Aorta (tissue), 5 donors: ENCODE measurements at regions not wholly inside any gene's neighbourhood (a gene's known extent, or its start where the extent isn't known, plus 50 kb on each side); places are given as distances from the start of the nearest gene placed in this dataset.

Experiments
- ATAC-seq: fragments of 200-7000 bp; cut with Tn5 transposase; one replicate; pipeline ENCODE4 v1.9.1; 2022; ENCODE audit warnings: moderate library complexity; ENCODE audit not compliant: low FRiP score
- DNase-seq, 2 donors: peaks; one replicate each; pipeline ENCODE4 v3.0.0-alpha.2; 2020
- H3K27ac ChIP-seq, 2 donors: one replicate each; pipeline ENCODE4 v1.5.1; 2013; ENCODE audit warnings: low read length in 2 of 2, mild to moderate bottlenecking in 2 of 2, moderate library complexity in 2 of 2, control low read depth in 1 of 2, inconsistent platforms in 1 of 2, low read depth in 1 of 2
- H3K27me3 ChIP-seq, 2 donors: one replicate each; pipeline ENCODE4 v1.6.1; 2013; ENCODE audit warnings: control low read depth in 1 of 2, low read length in 1 of 2, mild to moderate bottlenecking in 1 of 2, moderate library complexity in 1 of 2; ENCODE audit not compliant: insufficient read depth in 2 of 2, control insufficient read depth in 1 of 2
- H3K36me3 ChIP-seq, 2 donors: one replicate each; pipeline ENCODE4 v1.6.1; 2013; ENCODE audit warnings: control low read depth in 1 of 2, low read length in 1 of 2, mild to moderate bottlenecking in 1 of 2; ENCODE audit not compliant: insufficient read depth in 2 of 2, control insufficient read depth in 1 of 2
- H3K4me1 ChIP-seq, 2 donors: one replicate each; pipeline ENCODE4 v1.6.1; 2013; ENCODE audit warnings: low read length in 2 of 2, control low read depth in 1 of 2, mild to moderate bottlenecking in 1 of 2, moderate library complexity in 1 of 2; ENCODE audit not compliant: insufficient read depth in 2 of 2, control insufficient read depth in 1 of 2
- H3K4me3 ChIP-seq, 2 donors: one replicate each; pipeline ENCODE4 v1.5.1; 2013; ENCODE audit warnings: low read length in 2 of 2, control low read depth in 1 of 2, mild to moderate bottlenecking in 1 of 2
- H3K9me3 ChIP-seq: one replicate; pipeline ENCODE4 v1.6.1; 2013; ENCODE audit warnings: mild to moderate bottlenecking, low read length; ENCODE audit not compliant: control insufficient read depth
- WGBS, 2 donors: extraction: QIAGEN DNeasy Blood & Tissue Kit; methylation state at CpG; one replicate each; pipeline ENCODE4 v1.1.7; 2013; 5-methylcytosine and 5-hydroxymethylcytosine counted together
- intact Hi-C, 2 donors: fragments of 100-400 bp; cut with DNase I; formaldehyde crosslinking; loops; one replicate each; pipeline versions ENCODE4 v1.14.2 to v1.15.0; 2022
- donor health status: healthy with polysubstance abuse.
- donor health status: Bipolar disorder and iron deficiency.
- donor health status: DM: no; HTN: no; CAD: no.
- donor health status: DM: no; HTN: no; CAD: no.
- donor health status: DM: yes; HTN: yes; CAD: no.

GRCh38 chr21:32889596-32889995, 118.0 kb upstream of the PAXBP1 start:
- WGBS, 2 donors, result 71 to 81% methylated on average over 3 of the region's 3 CpGs
- DNase-seq, result no peak
- H3K4me1 ChIP-seq, result no peaks in the 10 kb centered on the region
- no peaks in the 10 kb centered on the region for H3K27me3 ChIP-seq
- intact Hi-C loops, result no loop called here
- H3K36me3 ChIP-seq, result no peaks in the 10 kb centered on the region
- no peak overlapping the region for H3K4me3 ChIP-seq
- no peak for ATAC-seq
- H3K9me3 ChIP-seq, result no peaks in the 10 kb centered on the region
- H3K27ac ChIP-seq, result no peak overlapping the region

GRCh38 chr21:32894321-32894720, 122.8 kb upstream of the PAXBP1 start:
- ATAC-seq (no peak), DNase-seq (no peak)
- H3K4me3 ChIP-seq, result no peak overlapping the region
- no peaks in the 10 kb centered on the region for H3K36me3 ChIP-seq
- intact Hi-C loops, result no loop called here
- H3K9me3 ChIP-seq, result no peaks in the 10 kb centered on the region
- H3K27me3 ChIP-seq, result no peaks in the 10 kb centered on the region
- no peaks in the 10 kb centered on the region for H3K4me1 ChIP-seq
- no peak overlapping the region for H3K27ac ChIP-seq

DNA sequence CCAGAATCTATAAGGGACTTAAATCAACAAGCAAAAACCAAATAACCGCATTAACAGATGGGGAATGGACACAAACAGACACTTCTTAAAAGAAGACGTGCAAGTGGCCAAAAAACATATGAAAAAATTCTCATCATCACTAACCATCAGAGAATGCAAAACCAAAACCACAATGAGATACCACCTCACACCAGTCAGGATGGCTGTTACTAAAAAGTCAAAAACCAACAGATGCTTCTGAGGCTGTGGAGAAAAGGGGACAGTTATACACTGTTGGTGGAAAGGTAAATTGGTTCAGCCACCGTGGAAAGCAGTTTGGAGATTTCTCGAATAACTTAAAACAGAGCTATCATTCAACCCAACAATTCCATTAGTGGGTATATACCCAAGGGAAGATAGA, 124.9 kb upstream of the OLIG2 start:
- Histone ChIP-seq H3K4me3 (no peak overlapping the region), H3K27ac (no peak overlapping the region), H3K36me3 (no peaks in the 10 kb centered on the region), H3K4me1 (no peaks in the 10 kb centered on the region), H3K9me3 (peaks cover 1% of the 10 kb centered on the region), H3K27me3 (no peaks in the 10 kb centered on the region)
- WGBS, 2 donors, result 80 to 88% methylated on average over 4 of the region's 4 CpGs
- DNase-seq (no peak), ATAC-seq (no peak)
- intact Hi-C loops, result no loop called here

GRCh38 chr21:32907521-32907920, 118.2 kb upstream of the OLIG2 start:
- Histone ChIP-seq H3K27ac (no peak overlapping the region), H3K36me3 (no peaks in the 10 kb centered on the region), H3K27me3 (no peaks in the 10 kb centered on the region), H3K4me3 (no peak overlapping the region), H3K9me3 (no peaks in the 10 kb centered on the region), H3K4me1 (no peaks in the 10 kb centered on the region)
- intact Hi-C loops, result no loop called here
- DNase-seq, result no peak
- WGBS, 2 donors, result 78 to 80% methylated on average over 3 of the region's 3 CpGs
- ATAC-seq, result no peak

GRCh38 chr21:32908534-32908933, 117.2 kb upstream of the OLIG2 start:
- intact Hi-C loops, result no loop called here
- ATAC-seq (no peak), DNase-seq (no peak)
- no peak overlapping the region for H3K4me3 ChIP-seq
- WGBS, 2 donors, result 55 to 59% methylated on average over 3 of the region's 3 CpGs
- no peaks in the 10 kb centered on the region for H3K9me3 ChIP-seq
- H3K27ac ChIP-seq, result no peak overlapping the region
- no peaks in the 10 kb centered on the region for H3K4me1 ChIP-seq
- no peaks in the 10 kb centered on the region for H3K36me3 ChIP-seq
- no peaks in the 10 kb centered on the region for H3K27me3 ChIP-seq

DNA sequence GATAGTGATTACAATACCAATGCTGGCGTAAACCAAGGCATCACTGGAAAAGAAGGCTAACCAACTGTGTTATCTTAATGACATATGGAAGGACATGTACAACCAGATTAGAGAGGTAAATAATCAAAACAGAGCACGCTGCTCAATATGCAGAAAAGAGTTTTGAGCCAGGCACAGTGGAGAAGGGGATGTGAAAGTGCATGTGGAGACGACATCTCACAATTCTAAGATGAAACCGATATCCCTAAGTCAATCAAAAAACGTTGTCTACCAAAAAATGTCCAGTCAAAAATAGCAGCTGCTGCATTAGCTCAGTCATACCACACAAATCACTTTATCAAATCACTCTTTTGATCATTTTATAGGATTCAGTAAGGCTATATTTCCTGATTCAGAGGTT, 116.3 kb upstream of the OLIG2 start:
- 65 to 73% methylated on average over 5 of the region's 5 CpGs for WGBS, 2 donors
- Histone ChIP-seq H3K4me3 (no peak overlapping the region), H3K36me3 (no peaks in the 10 kb centered on the region), H3K27ac (no peak overlapping the region), H3K4me1 (no peaks in the 10 kb centered on the region), H3K27me3 (no peaks in the 10 kb centered on the region), H3K9me3 (no peaks in the 10 kb centered on the region)
- DNase-seq (no peak), ATAC-seq (no peak)
- intact Hi-C loops, result no loop called here

DNA sequence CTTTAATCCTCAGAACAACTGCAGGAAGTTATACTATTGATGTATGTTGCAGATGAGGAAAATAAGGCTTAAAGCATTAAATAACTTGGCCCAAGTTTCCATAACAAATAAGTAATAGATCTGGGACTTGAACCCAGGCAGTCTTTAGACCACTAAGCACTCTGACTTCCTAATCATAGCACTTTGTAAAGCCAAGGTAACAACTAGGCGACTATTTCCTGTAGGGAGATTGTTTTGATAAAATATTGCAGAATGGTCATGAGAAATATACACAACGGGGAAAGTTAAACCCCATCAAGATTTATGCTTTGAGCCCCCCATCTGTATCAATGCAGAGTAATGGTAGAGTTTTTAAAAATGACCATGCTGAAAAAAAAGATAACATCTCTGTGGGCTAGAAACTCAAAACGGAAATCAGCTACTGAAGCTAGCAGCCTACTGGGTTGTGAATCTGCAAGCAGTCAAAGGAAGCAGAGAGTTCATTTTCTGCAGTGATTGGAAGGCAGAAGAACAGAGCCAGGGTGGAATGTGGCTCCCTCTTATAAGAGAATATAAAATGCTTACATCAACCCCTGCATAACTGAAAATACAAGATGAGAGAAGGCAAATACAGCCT, 111.2 kb upstream of the OLIG2 start:
- Histone ChIP-seq H3K36me3 (no peaks in the 10 kb centered on the region), H3K4me3 (no peak overlapping the region), H3K9me3 (peaks cover 1% of the 10 kb centered on the region), H3K4me1 (no peaks in the 10 kb centered on the region), H3K27ac (no peak overlapping the region), H3K27me3 (no peaks in the 10 kb centered on the region)
- ATAC-seq (no peak), DNase-seq (no peak)
- intact Hi-C loops, result no loop called here
- WGBS, 2 donors, result 36% methylated on average over 3 of the region's 3 CpGs

GRCh38 chr21:32915099-32915498, 110.6 kb upstream of the OLIG2 start:
- 69 to 82% methylated on average over 1 of the region's 1 CpG for WGBS, 2 donors
- no peak overlapping the region for H3K4me3 ChIP-seq
- H3K36me3 ChIP-seq, result no peaks in the 10 kb centered on the region
- no peak for ATAC-seq
- H3K9me3 ChIP-seq, result peaks cover 1% of the 10 kb centered on the region
- no peaks in the 10 kb centered on the region for H3K27me3 ChIP-seq
- no peak for DNase-seq
- intact Hi-C loops, result no loop called here
- H3K27ac ChIP-seq, result no peak overlapping the region
- no peaks in the 10 kb centered on the region for H3K4me1 ChIP-seq

- H3K4me3 ChIP-seq, result no peak overlapping the region
- ATAC-seq, result no peak
- H3K27ac ChIP-seq, result no peak overlapping the region
- no peaks in the 10 kb centered on the region for H3K36me3 ChIP-seq
- H3K27me3 ChIP-seq, result no peaks in the 10 kb centered on the region
- peaks cover 1% of the 10 kb centered on the region for H3K9me3 ChIP-seq
- no peaks in the 10 kb centered on the region for H3K4me1 ChIP-seq
- intact Hi-C loops, result no loop called here
- 98 to 100% methylated on average over 1 of the region's 1 CpG for WGBS, 2 donors
- DNase-seq, result no peak
Observed at GRCh38 chr21:32916088-32916487, 109.6 kb upstream of the OLIG2 start.
